OCI-LY3 (cell line): ENCODE measurements at regions not wholly inside any gene's neighbourhood (a gene's known extent, or its start where the extent isn't known, plus 50 kb on each side); places are given as distances from the start of the nearest gene placed in this dataset.

Experiments used
- H2AFZ ChIP-seq: fragments of 200-600, 300-600 bp; shearing (Covaris generic); 2 replicates; pipeline ENCODE4 v1.6.0; 2014; ENCODE audit warnings: antibody characterized with exemption, low read depth, low read length
- H3K27ac ChIP-seq: fragments of 200-600, 300-600 bp; sonication (generic); 2 replicates; pipeline ENCODE4 v1.5.1; 2014; ENCODE audit warnings: mild to moderate bottlenecking, low read length, moderate library complexity, mixed read lengths
- H3K27me3 ChIP-seq: fragments of 200-600, 300-600 bp; sonication (generic); 2 replicates; pipeline ENCODE4 v1.6.1; 2014; ENCODE audit warnings: low read depth, low read length, mixed read lengths
- H3K36me3 ChIP-seq: fragments of 200-600, 300-600 bp; sonication (generic); replicated peaks from 2 replicates; pipeline ENCODE3; 2014; ENCODE audit warnings: low read depth, low read length, mixed read lengths
- H3K4me1 ChIP-seq: fragments of 300-600, 200-600 bp; sonication (generic); 2 replicates; pipeline ENCODE4 v1.6.1; 2014; ENCODE audit warnings: low read length, mixed read lengths
- H3K4me2 ChIP-seq: fragments of 200-600, 300-600 bp; sonication (generic); 2 replicates; pipeline ENCODE4 v1.6.1; 2014; ENCODE audit warnings: low read length, mixed read lengths
- H3K4me3 ChIP-seq: fragments of 300-600, 200-600 bp; sonication (generic); 2 replicates; pipeline ENCODE4 v1.5.1; 2014; ENCODE audit warnings: antibody characterized with exemption, mild to moderate bottlenecking, low read length, moderate library complexity
- H3K79me2 ChIP-seq: fragments of 300-600, 200-600 bp; shearing (Covaris generic); 2 replicates; pipeline ENCODE4 v1.6.1; 2014; ENCODE audit warnings: mild to moderate bottlenecking, low read length, mixed read lengths
- H3K9ac ChIP-seq: fragments of 300-600, 200-600 bp; shearing (Covaris generic); 2 replicates; pipeline ENCODE4 v1.6.0; 2014; ENCODE audit warnings: mild to moderate bottlenecking, low read length, moderate library complexity
- H3K9me3 ChIP-seq: fragments of 200-600, 300-600 bp; shearing (Covaris generic); 2 replicates; pipeline ENCODE4 v1.6.1; 2014; ENCODE audit warnings: low read length, mixed read lengths; ENCODE audit not compliant: insufficient read depth
- H4K20me1 ChIP-seq: fragments of 200-600, 300-600 bp; sonication (generic); 2 replicates; pipeline ENCODE4 v1.6.1; 2016; ENCODE audit warnings: low read length, mixed read lengths; ENCODE audit not compliant: insufficient read depth
- EZH2phosphoT487 ChIP-seq: fragments of 200-600 bp; shearing (Covaris generic); IDR thresholded peaks from 2 replicates; pipeline ENCODE4 v1.6.1; 2018; ENCODE audit warnings: antibody characterized with exemption, mixed run types, low read depth
- TF ChIP-seq, protein P1 (sequence below): fragments of 200-600, 300-600 bp; sonication (generic); IDR thresholded peaks from 2 replicates; pipeline ENCODE4 v1.5.1; 2014; ENCODE audit warnings: antibody characterized with exemption, low read length, low read depth

DNA sequence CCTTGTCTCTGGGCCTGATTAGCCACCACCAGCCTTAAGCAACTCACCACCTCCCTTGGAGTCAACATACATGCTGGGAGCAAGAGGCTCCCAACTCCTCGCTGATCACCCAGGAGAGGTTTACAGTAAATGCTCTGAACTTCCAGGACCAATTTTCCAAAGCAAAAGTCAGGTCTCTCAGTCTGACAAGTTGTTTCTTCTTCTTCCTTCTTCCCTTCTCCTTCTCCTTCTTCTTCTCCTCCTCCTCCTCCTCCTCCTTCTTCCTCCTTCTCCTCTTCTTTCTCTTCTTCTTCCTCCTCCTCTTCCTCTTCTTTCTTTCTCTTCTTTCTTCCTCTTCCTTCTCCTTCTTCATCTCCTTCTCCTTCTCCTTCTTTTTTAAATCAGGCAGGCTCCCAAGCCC is 148.2 kb downstream of the NECTIN1 start:
- no peak overlapping the region for H3K4me3 ChIP-seq
- no peak overlapping the region for H2AFZ ChIP-seq
- H3K79me2 ChIP-seq: no peaks in the 10 kb centered on the region
- H3K9ac ChIP-seq: no peak overlapping the region
- peaks cover 16% of the 10 kb centered on the region; the same call in 1 of the 2 replicates for H3K27me3 ChIP-seq
- H3K27ac ChIP-seq: no peak overlapping the region
- no peaks in the 10 kb centered on the region for H4K20me1 ChIP-seq
- H3K4me2 ChIP-seq: no peak overlapping the region
- H3K36me3 ChIP-seq: no peaks in the 10 kb centered on the region
- H3K4me1 ChIP-seq: no peaks in the 10 kb centered on the region
- H3K9me3 ChIP-seq: no peaks in the 10 kb centered on the region
- no peak for TF ChIP-seq EZH2phosphoT487
- TF ChIP-seq, protein P1, sequence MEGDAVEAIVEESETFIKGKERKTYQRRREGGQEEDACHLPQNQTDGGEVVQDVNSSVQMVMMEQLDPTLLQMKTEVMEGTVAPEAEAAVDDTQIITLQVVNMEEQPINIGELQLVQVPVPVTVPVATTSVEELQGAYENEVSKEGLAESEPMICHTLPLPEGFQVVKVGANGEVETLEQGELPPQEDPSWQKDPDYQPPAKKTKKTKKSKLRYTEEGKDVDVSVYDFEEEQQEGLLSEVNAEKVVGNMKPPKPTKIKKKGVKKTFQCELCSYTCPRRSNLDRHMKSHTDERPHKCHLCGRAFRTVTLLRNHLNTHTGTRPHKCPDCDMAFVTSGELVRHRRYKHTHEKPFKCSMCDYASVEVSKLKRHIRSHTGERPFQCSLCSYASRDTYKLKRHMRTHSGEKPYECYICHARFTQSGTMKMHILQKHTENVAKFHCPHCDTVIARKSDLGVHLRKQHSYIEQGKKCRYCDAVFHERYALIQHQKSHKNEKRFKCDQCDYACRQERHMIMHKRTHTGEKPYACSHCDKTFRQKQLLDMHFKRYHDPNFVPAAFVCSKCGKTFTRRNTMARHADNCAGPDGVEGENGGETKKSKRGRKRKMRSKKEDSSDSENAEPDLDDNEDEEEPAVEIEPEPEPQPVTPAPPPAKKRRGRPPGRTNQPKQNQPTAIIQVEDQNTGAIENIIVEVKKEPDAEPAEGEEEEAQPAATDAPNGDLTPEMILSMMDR: no peak

DNA sequence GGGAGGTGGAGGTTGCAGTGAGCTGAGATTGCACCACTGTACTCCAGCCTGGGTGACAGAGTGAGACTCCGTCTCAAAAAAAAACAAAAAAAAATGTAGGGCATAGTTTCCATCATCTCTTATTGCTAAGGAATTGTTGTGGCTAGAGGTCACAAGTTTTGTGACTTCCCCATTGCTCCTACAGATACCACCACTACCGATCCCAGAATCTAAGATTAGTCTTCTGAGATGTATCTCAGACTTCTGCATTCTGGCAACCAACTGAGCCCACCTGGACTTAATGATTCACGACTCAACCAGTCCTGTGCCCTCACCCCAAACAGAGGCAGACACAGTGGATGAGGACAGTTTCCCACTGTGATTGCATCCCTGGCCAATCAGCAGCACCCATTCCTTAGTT is 148.9 kb downstream of the NECTIN1 start:
- Histone ChIP-seq H3K27ac (no peak overlapping the region), H3K4me1 (no peaks in the 10 kb centered on the region), H2AFZ (no peak overlapping the region), H3K79me2 (no peaks in the 10 kb centered on the region), H3K4me3 (no peak overlapping the region), H4K20me1 (no peaks in the 10 kb centered on the region), H3K36me3 (no peaks in the 10 kb centered on the region), H3K4me2 (no peak overlapping the region), H3K9me3 (no peaks in the 10 kb centered on the region), H3K9ac (no peak overlapping the region), H3K27me3 (peaks cover 16% of the 10 kb centered on the region; the same call in 1 of the 2 replicates)
- no peak for TF ChIP-seq EZH2phosphoT487
- TF ChIP-seq, protein P1: no peak

DNA sequence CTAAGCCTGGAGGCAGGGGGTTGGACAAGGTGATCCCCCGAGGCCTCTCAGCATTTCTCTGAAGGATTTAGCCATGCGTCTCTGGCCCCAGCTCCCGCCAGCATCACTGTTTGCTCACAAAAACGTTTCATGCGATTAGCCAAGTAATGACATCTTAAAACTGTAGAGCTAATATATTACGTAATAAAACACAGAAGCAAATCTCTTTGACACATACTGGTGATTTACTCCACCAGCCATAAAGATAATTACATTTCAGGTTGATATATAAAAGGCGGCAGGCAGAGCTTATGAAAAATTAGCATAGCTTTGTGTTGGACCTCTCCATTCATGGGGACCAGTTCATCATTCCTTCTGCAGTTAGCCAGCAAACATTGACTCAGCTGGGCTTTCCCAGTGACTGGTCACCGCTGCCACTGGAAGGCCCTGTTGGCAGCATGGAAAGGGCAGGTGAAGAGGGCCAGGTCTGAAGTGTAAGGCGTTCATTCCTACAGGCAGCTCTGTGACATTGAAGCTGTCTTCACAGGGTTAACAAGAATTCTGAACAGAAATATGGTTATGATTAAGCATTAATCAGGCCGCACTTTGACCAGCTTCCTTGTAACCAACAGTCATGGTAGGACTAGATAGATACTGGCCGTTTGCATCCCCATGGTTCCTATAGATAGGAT is 150.3 kb downstream of the NECTIN1 start:
- H2AFZ ChIP-seq: no peak overlapping the region

DNA sequence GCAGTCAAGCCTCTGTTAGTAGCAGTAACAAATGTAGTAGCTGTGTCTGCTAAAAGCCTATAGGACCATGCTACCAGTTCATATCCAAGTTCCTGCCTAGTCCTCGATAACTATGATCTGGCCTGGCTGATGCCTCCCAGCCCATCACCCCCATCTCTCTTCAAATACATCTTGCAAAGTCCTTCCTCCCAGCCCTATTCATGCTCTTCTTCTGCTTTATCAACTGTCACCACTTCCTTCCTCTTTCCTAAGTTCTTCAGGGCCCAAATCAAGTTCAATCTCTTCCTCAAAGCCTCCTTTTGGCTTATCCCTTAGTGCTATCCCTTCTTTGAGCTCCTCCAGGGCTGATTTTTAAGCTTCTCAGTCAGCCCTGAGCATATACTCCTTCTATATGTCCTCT is 150.9 kb upstream of the THY1 start:
- no peaks in the 10 kb centered on the region for H3K36me3 ChIP-seq
- no peak overlapping the region for H3K27ac ChIP-seq
- H3K4me1 ChIP-seq: peaks cover 9% of the 10 kb centered on the region
- H3K4me3 ChIP-seq: no peak overlapping the region
- peaks cover 7% of the 10 kb centered on the region; the same call in 1 of the 2 replicates for H3K27me3 ChIP-seq
- H3K9ac ChIP-seq: no peak overlapping the region
- no peaks in the 10 kb centered on the region for H3K79me2 ChIP-seq
- no peak overlapping the region for H2AFZ ChIP-seq
- no peak overlapping the region for H3K4me2 ChIP-seq
- no peaks in the 10 kb centered on the region for H4K20me1 ChIP-seq
- TF ChIP-seq, protein P1: no peak
- TF ChIP-seq EZH2phosphoT487: no peak
- no peaks in the 10 kb centered on the region for H3K9me3 ChIP-seq

More for the DNA sequence above, 150.3 kb downstream of the NECTIN1 start:
- Histone ChIP-seq H3K79me2 (no peaks in the 10 kb centered on the region), H3K9ac (no peak overlapping the region), H3K27me3 (peaks cover 16% of the 10 kb centered on the region; the same call in 1 of the 2 replicates), H3K4me1 (peaks cover 5% of the 10 kb centered on the region; the same call in 1 of the 2 replicates), H3K36me3 (no peaks in the 10 kb centered on the region), H4K20me1 (no peaks in the 10 kb centered on the region), H3K4me2 (no peak overlapping the region), H3K27ac (no peak overlapping the region), H3K9me3 (no peaks in the 10 kb centered on the region), H3K4me3 (no peak overlapping the region)
- no peak for TF ChIP-seq EZH2phosphoT487
